PC-9 (cell line): ENCODE measurements at regions not wholly inside any gene's neighbourhood (a gene's known extent, or its start where the extent isn't known, plus 50 kb on each side); places are given as distances from the start of the nearest gene placed in this dataset.

Experiments used
- CTCF ChIP-seq: fragments of 200-600 bp; sonication (generic); conservative IDR thresholded peaks from 2 replicates; pipeline ENCODE4 v1.6.1; 2017; ENCODE audit warnings: mixed run types, antibody characterized with exemption, mild to moderate bottlenecking, moderate library complexity
- EZH2 ChIP-seq: fragments of 200-600 bp; sonication (generic); IDR thresholded peaks from 2 replicates; pipeline ENCODE4 v1.8.0; 2017; ENCODE audit warnings: antibody characterized with exemption, low read depth

- no peak for TF ChIP-seq CTCF
- no peak for TF ChIP-seq EZH2
Measured at GRCh38 chr4:59122626-59123025, 2012.4 kb upstream of the IGFBP7 start.
